Breast epithelium (tissue), 3 donors: ENCODE measurements at regions not wholly inside any gene's neighbourhood (a gene's known extent, or its start where the extent isn't known, plus 50 kb on each side); places are given as distances from the start of the nearest gene placed in this dataset.

Experiments
- CTCF ChIP-seq, 3 donors: fragments of 450-650 bp; IDR thresholded peaks; one replicate each; pipeline ENCODE4 v1.5.1; 2016 to 2017; ENCODE audit warnings: antibody characterized with exemption in 3 of 3, mild to moderate bottlenecking in 3 of 3, moderate library complexity in 3 of 3
- POLR2A ChIP-seq: fragments of 450-650 bp; IDR thresholded peaks from one replicate; pipeline ENCODE4 v1.6.1; 2016; ENCODE audit warnings: antibody characterized with exemption, mild to moderate bottlenecking, moderate library complexity
- POLR2AphosphoS5 ChIP-seq, 3 donors: sonication (generic); formaldehyde crosslinking; IDR thresholded peaks; one replicate each; pipeline ENCODE4 v1.6.1; 2017; ENCODE audit warnings: antibody characterized with exemption in 3 of 3

DNA sequence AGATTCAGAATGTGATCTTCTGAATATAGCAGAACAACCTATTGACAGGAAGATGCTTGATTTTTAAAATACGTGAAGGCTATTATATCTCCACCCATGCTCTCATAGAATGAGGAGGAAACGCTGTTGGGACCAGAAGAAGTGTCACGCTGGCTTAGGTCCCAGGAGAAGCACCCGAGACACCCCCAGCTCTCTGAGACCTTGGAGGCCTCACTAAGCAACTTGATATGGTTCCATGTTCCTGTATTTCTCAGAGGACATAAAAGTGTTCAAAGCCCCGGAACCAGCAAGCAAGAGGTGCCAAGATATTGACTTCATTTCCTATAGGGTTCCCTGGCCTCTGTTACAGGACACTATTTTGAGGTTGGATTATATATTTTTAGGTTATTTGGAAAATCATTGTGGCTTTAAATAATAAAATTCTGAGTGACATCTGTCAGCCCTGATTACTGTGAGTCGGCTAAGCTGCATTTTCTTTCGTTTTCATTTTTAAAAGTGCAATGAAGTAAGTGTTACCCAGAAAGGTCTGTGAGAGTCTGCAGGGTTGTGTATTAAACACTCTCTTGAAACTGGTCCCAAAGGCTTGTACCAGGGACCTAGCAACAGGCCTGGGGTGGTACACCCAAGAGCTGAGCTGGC is 400.0 kb downstream of the SOX9 start:
- TF ChIP-seq CTCF (IDR thresholded peaks at IDR 0.05), result no peak
- TF ChIP-seq POLR2AphosphoS5 (IDR thresholded peaks at IDR 0.05), result no peak
- no peak for TF ChIP-seq POLR2A
